GM19238 (cell line): ENCODE measurements at regions not wholly inside any gene's neighbourhood (a gene's known extent, or its start where the extent isn't known, plus 50 kb on each side); places are given as distances from the start of the nearest gene placed in this dataset.
"Not testable (repeated sequence)": the region's sequence is repeated elsewhere in the genome, so short reads cannot be mapped to it uniquely, and the experiment has no call there.

Experiments used
- DNase-seq: peaks from one replicate; pipeline ENCODE4 v3.0.0; 2011; ENCODE audit warnings: low spot score; ENCODE audit not compliant: insufficient read length

GRCh38 chr2:103167599-103167998, 405.8 kb downstream of the TMEM182 start:
- DNase-seq = no peak

GRCh38 chr2:103169861-103170260, 408.0 kb downstream of the TMEM182 start:
- DNase-seq = no peak

GRCh38 chr2:103172821-103173220, 411.0 kb downstream of the TMEM182 start:
- DNase-seq = no peak

- DNase-seq = no peak
Observed at GRCh38 chr2:103174711-103175110, 412.9 kb downstream of the TMEM182 start.

GRCh38 chr2:103176294-103176915, 414.6 kb downstream of the TMEM182 start:
- DNase-seq = no peak

GRCh38 chr2:103179798-103180197, 418.0 kb downstream of the TMEM182 start:
- DNase-seq = no peak

- no peak for DNase-seq
Observed at GRCh38 chr2:103183061-103183460, 421.2 kb downstream of the TMEM182 start.

- DNase-seq = no peak
Observed at GRCh38 chr2:103196802-103197201, 435.0 kb downstream of the TMEM182 start.

GRCh38 chr2:103200774-103201173, 438.9 kb downstream of the TMEM182 start:
- not testable (repeated sequence) for DNase-seq

- DNase-seq = no peak
Observed at GRCh38 chr2:103208916-103209315, 447.1 kb downstream of the TMEM182 start.

GRCh38 chr2:103213028-103213542, 451.3 kb downstream of the TMEM182 start:
- DNase-seq = no peak

- no peak for DNase-seq
Observed at GRCh38 chr2:103218516-103218915, 456.7 kb downstream of the TMEM182 start.

- DNase-seq = no peak
Observed at GRCh38 chr2:103219398-103219797, 457.6 kb downstream of the TMEM182 start.

GRCh38 chr2:103222969-103223368, 461.1 kb downstream of the TMEM182 start:
- no peak for DNase-seq

GRCh38 chr2:103230796-103231195, 469.0 kb downstream of the TMEM182 start:
- DNase-seq = no peak

- no peak for DNase-seq
Observed at GRCh38 chr2:103232865-103233264, 471.0 kb downstream of the TMEM182 start.

- no peak for DNase-seq
Observed at GRCh38 chr2:103233691-103234090, 471.9 kb downstream of the TMEM182 start.

GRCh38 chr2:103235283-103235682, 473.5 kb downstream of the TMEM182 start:
- no peak for DNase-seq

- no peak for DNase-seq
Observed at GRCh38 chr2:103249462-103249861, 487.6 kb downstream of the TMEM182 start.

GRCh38 chr2:103252781-103253180, 490.9 kb downstream of the TMEM182 start:
- no peak for DNase-seq

- no peak for DNase-seq
Observed at GRCh38 chr2:103254611-103255010, 492.8 kb downstream of the TMEM182 start.

GRCh38 chr2:103264058-103264768, 502.4 kb downstream of the TMEM182 start:
- no peak for DNase-seq

GRCh38 chr2:103265521-103265920, 503.7 kb downstream of the TMEM182 start:
- no peak for DNase-seq
